AML-193 (cell line): ENCODE measurements at regions not wholly inside any gene's neighbourhood (a gene's known extent, or its start where the extent isn't known, plus 50 kb on each side); places are given as distances from the start of the nearest gene placed in this dataset.
A peak's percentile ranks its signal among the peaks of the same experiment; 100 is the strongest.
"Not testable (repeated sequence)": the region's sequence is repeated elsewhere in the genome, so short reads cannot be mapped to it uniquely, and the experiment has no call there.

Source experiments
- DNase-seq, 2 experiments: peaks; one replicate each; lab custom pipeline; 2025; lab: John Stamatoyannopoulos, UW

- DNase-seq, result no peak
These were observed 258.8 kb upstream of the GBE1 start for GRCh38 chr3:82020282-82020681.

GRCh38 chr3:82015241-82015640 lies 253.8 kb upstream of the GBE1 start:
- DNase-seq, result no peak

GRCh38 chr3:82012775-82013174 lies 251.3 kb upstream of the GBE1 start:
- DNase-seq, result peak; percentile 13 to 39

GRCh38 chr3:82011336-82011735 lies 249.9 kb upstream of the GBE1 start:
- no peak for DNase-seq

- no peak for DNase-seq
These were observed 243.8 kb upstream of the GBE1 start for GRCh38 chr3:82005266-82005665.

GRCh38 chr3:82004266-82004665 lies 242.8 kb upstream of the GBE1 start:
- no peak for DNase-seq

GRCh38 chr3:82002986-82003642 lies 241.7 kb upstream of the GBE1 start:
- no peak for DNase-seq

- no peak for DNase-seq
These were observed 241.0 kb upstream of the GBE1 start for GRCh38 chr3:82002491-82002890.

- peak in 1 of 2 experiments; percentile 6 for DNase-seq
These were observed 240.0 kb upstream of the GBE1 start for GRCh38 chr3:82001276-82001923.

GRCh38 chr3:82000773-82001172 lies 239.3 kb upstream of the GBE1 start:
- DNase-seq, result no peak

- DNase-seq, result peak in 1 of 2 experiments; percentile 4
These were observed 238.9 kb upstream of the GBE1 start for GRCh38 chr3:82000350-82000749.

GRCh38 chr3:81998907-81999306 lies 237.5 kb upstream of the GBE1 start:
- DNase-seq, result no peak

GRCh38 chr3:81998139-81998755 lies 236.8 kb upstream of the GBE1 start:
- no peak for DNase-seq

GRCh38 chr3:81997390-81997789 lies 235.9 kb upstream of the GBE1 start:
- DNase-seq, result no peak

GRCh38 chr3:81995329-81995728 lies 233.9 kb upstream of the GBE1 start:
- DNase-seq, result no peak

- no peak for DNase-seq
These were observed 228.3 kb upstream of the GBE1 start for GRCh38 chr3:81989758-81990157.

- no peak for DNase-seq
These were observed 227.8 kb upstream of the GBE1 start for GRCh38 chr3:81989274-81989673.

- DNase-seq, result not testable (repeated sequence)
These were observed 226.0 kb upstream of the GBE1 start for GRCh38 chr3:81987412-81987811.

GRCh38 chr3:81985996-81986723 lies 224.7 kb upstream of the GBE1 start:
- DNase-seq, result no peak

- DNase-seq, result no peak
These were observed 221.9 kb upstream of the GBE1 start for GRCh38 chr3:81983382-81983781.

GRCh38 chr3:81980596-81981494 lies 219.4 kb upstream of the GBE1 start:
- no peak for DNase-seq

GRCh38 chr3:81974751-81975150 lies 213.3 kb upstream of the GBE1 start:
- DNase-seq, result no peak
